Glutamatergic neuron (in vitro differentiated cells): ENCODE measurements at regions not wholly inside any gene's neighbourhood (a gene's known extent, or its start where the extent isn't known, plus 50 kb on each side); places are given as distances from the start of the nearest gene placed in this dataset.

Experiments used
- DNase-seq: peaks from one replicate; pipeline ENCODE4 v3.0.0; 2022
- H3K27ac Mint-ChIP-seq: one replicate; pipeline ENCODE4 v1.8.0; 2020; ENCODE audit warnings: mild to moderate bottlenecking, mixed read lengths, inconsistent platforms; ENCODE audit not compliant: unreplicated experiment
- H3K27me3 Mint-ChIP-seq: one replicate; pipeline ENCODE4 v1.8.0; 2020; ENCODE audit warnings: mild to moderate bottlenecking, moderate library complexity, mixed read lengths, inconsistent platforms; ENCODE audit not compliant: unreplicated experiment
- H3K36me3 Mint-ChIP-seq: one replicate; pipeline ENCODE4 v1.8.0; 2020; ENCODE audit warnings: mild to moderate bottlenecking, mixed read lengths, inconsistent platforms; ENCODE audit not compliant: unreplicated experiment
- H3K4me1 Mint-ChIP-seq: one replicate; pipeline ENCODE4 v1.8.0; 2020; ENCODE audit warnings: mild to moderate bottlenecking, low read depth, mixed read lengths, inconsistent platforms; ENCODE audit not compliant: unreplicated experiment
- H3K4me3 Mint-ChIP-seq: one replicate; pipeline ENCODE4 v1.8.0; 2020; ENCODE audit warnings: mild to moderate bottlenecking, mixed read lengths, inconsistent platforms; ENCODE audit not compliant: unreplicated experiment
- H3K9me3 Mint-ChIP-seq: one replicate; pipeline ENCODE4 v1.8.0; 2020; ENCODE audit warnings: mild to moderate bottlenecking, moderate library complexity, mixed read lengths, inconsistent platforms; ENCODE audit not compliant: unreplicated experiment
- CTCF ChIP-seq: fragments of 200-600 bp; sonication (generic); IDR thresholded peaks from one replicate; pipeline ENCODE4 v1.5.0; 2021; ENCODE audit not compliant: partially characterized antibody, unreplicated experiment

GRCh38 chr2:150006591-150006990 is 419.0 kb upstream of the MMADHC start:
- no peaks in the 10 kb centered on the region for H3K9me3 Mint-ChIP-seq
- TF ChIP-seq CTCF = no peak
- no peaks in the 10 kb centered on the region for H3K36me3 Mint-ChIP-seq
- H3K27ac Mint-ChIP-seq = no peak overlapping the region
- no peak for DNase-seq
- no peak overlapping the region for H3K4me3 Mint-ChIP-seq
- H3K27me3 Mint-ChIP-seq = no peaks in the 10 kb centered on the region
- H3K4me1 Mint-ChIP-seq = peaks cover 3% of the 10 kb centered on the region

- H3K4me3 Mint-ChIP-seq = no peak overlapping the region
- no peak for DNase-seq
These were observed 416.0 kb upstream of the MMADHC start for GRCh38 chr2:150003544-150003943.

GRCh38 chr2:150001788-150002187 is 414.2 kb upstream of the MMADHC start:
- Mint-ChIP-seq H3K4me3 (no peak overlapping the region), H3K27me3 (no peaks in the 10 kb centered on the region), H3K9me3 (no peaks in the 10 kb centered on the region), H3K4me1 (peaks cover 3% of the 10 kb centered on the region), H3K36me3 (peaks cover 5% of the 10 kb centered on the region), H3K27ac (no peak overlapping the region)
- no peak for DNase-seq
- no peak for TF ChIP-seq CTCF

More at GRCh38 chr2:150003544-150003943, 416.0 kb upstream of the MMADHC start:
- no peak for TF ChIP-seq CTCF
- Mint-ChIP-seq H3K36me3 (no peaks in the 10 kb centered on the region), H3K4me1 (peaks cover 3% of the 10 kb centered on the region), H3K27me3 (no peaks in the 10 kb centered on the region), H3K9me3 (no peaks in the 10 kb centered on the region), H3K27ac (no peak overlapping the region)

- no peaks in the 10 kb centered on the region for H3K27me3 Mint-ChIP-seq
- H3K4me1 Mint-ChIP-seq = no peaks in the 10 kb centered on the region
- H3K9me3 Mint-ChIP-seq = no peaks in the 10 kb centered on the region
- DNase-seq = no peak
- no peak overlapping the region for H3K4me3 Mint-ChIP-seq
- no peak overlapping the region for H3K27ac Mint-ChIP-seq
- no peak for TF ChIP-seq CTCF
- peaks cover 5% of the 10 kb centered on the region for H3K36me3 Mint-ChIP-seq
These were observed 409.3 kb upstream of the MMADHC start for GRCh38 chr2:149996901-149997300.

GRCh38 chr2:149994057-149994728 is 406.6 kb upstream of the MMADHC start:
- no peaks in the 10 kb centered on the region for H3K9me3 Mint-ChIP-seq
- H3K4me3 Mint-ChIP-seq = no peak overlapping the region
- H3K4me1 Mint-ChIP-seq = no peaks in the 10 kb centered on the region
- DNase-seq = no peak
- H3K36me3 Mint-ChIP-seq = peaks cover 5% of the 10 kb centered on the region
- H3K27me3 Mint-ChIP-seq = no peaks in the 10 kb centered on the region
- H3K27ac Mint-ChIP-seq = no peak overlapping the region
- TF ChIP-seq CTCF = no peak
